ENCODE measurements at regions not wholly inside any gene's neighbourhood (a gene's known extent, or its start where the extent isn't known, plus 50 kb on each side); places are given as distances from the start of the nearest gene placed in this dataset.

DNA sequence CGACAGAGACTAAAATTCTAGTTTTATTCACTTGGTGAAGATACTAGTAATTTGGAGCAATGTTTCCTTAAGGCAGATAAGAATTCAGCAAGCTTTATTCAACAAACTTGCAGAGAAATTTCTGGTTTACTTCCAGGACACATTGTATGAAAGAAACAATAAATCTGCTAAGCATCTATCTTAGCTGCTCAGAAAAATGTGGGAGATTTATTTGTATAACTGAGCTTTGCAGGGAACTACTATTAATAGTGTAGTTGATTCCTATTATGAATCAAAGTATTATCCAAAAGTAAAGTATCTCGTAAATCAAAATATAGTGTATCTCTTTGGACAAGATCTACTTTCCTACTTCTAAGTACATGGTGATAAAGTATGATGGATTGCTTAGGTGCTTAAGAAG lies 239.4 kb upstream of the TMTC1 start:
- ATAC-seq (no peak), DNase-seq (no peak)
- no peaks in the 10 kb centered on the region for H3K36me3 ChIP-seq
- H3K4me3 ChIP-seq, result no peak overlapping the region
- no peaks in the 10 kb centered on the region for H3K9me3 ChIP-seq
- intact Hi-C loops (cut with DNase I), result no loop called here
- TF ChIP-seq, protein P1, sequence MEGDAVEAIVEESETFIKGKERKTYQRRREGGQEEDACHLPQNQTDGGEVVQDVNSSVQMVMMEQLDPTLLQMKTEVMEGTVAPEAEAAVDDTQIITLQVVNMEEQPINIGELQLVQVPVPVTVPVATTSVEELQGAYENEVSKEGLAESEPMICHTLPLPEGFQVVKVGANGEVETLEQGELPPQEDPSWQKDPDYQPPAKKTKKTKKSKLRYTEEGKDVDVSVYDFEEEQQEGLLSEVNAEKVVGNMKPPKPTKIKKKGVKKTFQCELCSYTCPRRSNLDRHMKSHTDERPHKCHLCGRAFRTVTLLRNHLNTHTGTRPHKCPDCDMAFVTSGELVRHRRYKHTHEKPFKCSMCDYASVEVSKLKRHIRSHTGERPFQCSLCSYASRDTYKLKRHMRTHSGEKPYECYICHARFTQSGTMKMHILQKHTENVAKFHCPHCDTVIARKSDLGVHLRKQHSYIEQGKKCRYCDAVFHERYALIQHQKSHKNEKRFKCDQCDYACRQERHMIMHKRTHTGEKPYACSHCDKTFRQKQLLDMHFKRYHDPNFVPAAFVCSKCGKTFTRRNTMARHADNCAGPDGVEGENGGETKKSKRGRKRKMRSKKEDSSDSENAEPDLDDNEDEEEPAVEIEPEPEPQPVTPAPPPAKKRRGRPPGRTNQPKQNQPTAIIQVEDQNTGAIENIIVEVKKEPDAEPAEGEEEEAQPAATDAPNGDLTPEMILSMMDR (IDR thresholded peaks at IDR 0.05), result no peak
- no peaks in the 10 kb centered on the region for H3K4me1 ChIP-seq
- H3K27me3 ChIP-seq (ENCODE audit: low read depth), result no peaks in the 10 kb centered on the region
- H3K27ac ChIP-seq, result no peak overlapping the region

DNA sequence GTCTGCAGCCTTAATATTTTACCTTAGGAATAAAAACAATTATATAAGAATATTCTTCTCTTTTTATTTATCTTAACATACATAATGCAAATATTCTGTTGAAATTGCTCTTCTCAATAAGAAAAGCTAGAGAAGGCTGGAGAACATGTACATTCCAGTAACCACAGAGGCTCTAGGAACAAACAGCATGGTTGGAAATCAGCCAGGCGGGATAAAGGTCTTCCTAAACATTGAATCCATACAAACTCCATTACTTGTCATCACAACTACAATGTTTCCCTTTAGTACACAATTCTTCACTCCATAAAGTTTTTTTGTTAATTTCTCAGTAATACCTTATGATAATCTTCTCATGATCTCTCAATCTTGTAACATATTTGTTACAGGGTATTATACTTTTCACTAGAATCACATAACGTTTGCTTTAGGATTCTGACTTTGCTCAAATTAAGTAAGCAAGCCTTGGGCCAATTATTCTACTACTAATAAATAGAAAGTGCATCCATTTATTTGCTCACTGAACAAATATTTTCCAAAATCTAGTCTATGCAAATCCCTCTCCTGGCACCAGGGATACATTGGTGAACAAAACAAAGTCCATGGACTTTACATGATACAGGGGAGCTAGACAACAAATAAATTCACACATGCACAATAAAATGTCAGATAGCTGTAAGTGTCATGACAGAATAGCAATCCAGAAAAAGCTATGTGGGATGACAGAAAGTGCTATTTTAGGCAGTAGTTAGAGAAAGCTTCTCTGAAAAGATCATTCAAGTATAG lies 237.5 kb upstream of the TMTC1 start:
- Histone ChIP-seq H3K27me3 (ENCODE audit: low read depth) (no peaks in the 10 kb centered on the region), H3K4me1 (no peaks in the 10 kb centered on the region), H3K36me3 (no peaks in the 10 kb centered on the region), H3K9me3 (no peaks in the 10 kb centered on the region), H3K27ac (no peak overlapping the region), H3K4me3 (no peak overlapping the region)
- intact Hi-C loops (cut with DNase I), result no loop called here
- TF ChIP-seq, protein P1 (IDR thresholded peaks at IDR 0.05), result no peak
- ATAC-seq (no peak), DNase-seq (no peak)

DNA sequence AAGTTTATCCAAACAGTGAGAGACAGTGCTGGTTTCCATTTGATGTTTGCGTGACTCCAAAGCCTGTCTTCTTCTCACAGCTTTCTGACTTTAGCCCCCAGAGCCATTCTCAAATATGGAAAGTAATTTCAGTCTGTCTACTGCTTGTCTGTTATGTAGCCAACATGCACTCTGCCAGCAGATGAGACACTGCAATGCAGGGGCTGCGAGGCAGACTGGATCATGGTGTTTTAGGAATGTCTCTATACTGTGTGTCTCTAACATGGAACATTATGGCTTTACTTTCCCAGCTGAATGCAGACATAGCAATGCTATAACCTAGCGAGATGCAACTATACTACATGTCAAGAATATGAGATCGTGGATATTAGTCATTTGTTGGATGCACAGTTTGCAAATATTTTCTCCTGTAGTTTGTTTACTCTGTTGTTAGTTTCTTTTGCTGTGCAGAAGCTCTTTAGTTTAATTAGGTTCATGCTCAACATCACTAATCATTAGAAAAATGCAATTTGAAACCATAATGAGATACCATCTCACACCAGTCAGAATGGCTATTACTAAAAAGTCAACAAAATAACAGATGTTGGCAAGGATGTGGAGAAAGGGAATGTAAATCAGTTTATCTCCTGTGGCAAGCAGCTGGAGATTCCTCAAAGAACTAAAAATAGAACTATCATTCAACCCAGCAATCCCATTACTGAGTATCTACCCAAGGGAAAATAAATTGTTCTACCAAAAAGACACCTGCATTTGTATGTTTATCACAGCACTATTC lies 235.8 kb upstream of the TMTC1 start:
- DNase-seq, result no peak
- no peaks in the 10 kb centered on the region for H3K36me3 ChIP-seq
- H3K27ac ChIP-seq, result no peak overlapping the region
- no peak for ATAC-seq
- H3K9me3 ChIP-seq, result no peaks in the 10 kb centered on the region
- TF ChIP-seq, protein P1 (IDR thresholded peaks at IDR 0.05), result no peak
- intact Hi-C loops (cut with DNase I), result no loop called here
- H3K4me3 ChIP-seq, result no peak overlapping the region
- no peaks in the 10 kb centered on the region for H3K27me3 ChIP-seq (ENCODE audit: low read depth)
- H3K4me1 ChIP-seq, result no peaks in the 10 kb centered on the region

DNA sequence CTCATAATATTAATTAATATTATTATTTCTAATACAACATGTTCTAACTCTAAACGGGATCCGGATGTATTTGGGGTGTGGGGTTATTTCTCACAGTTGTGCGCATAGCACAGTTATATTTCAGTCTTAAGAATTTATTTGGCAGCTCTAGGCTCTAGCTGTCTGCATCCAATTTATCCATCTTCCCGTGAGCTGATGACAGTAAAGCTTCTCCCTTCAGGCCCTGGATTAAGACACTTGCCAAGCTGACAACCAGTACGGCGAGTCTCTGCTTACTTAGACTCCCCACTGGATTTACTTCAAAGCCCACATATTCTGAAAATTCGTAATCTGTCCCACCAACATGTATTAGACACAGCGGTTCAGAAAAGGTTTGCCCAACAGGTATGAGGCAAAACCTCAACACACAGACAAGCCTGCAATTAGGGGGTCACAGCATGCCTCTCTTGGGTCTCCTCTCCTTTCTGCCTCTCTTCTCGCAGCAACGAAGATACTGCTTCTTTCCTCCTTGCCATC lies 232.9 kb upstream of the TMTC1 start:
- Histone ChIP-seq H3K27ac (no peak overlapping the region), H3K9me3 (no peaks in the 10 kb centered on the region)
- intact Hi-C loops (cut with DNase I), result no loop called here

DNA sequence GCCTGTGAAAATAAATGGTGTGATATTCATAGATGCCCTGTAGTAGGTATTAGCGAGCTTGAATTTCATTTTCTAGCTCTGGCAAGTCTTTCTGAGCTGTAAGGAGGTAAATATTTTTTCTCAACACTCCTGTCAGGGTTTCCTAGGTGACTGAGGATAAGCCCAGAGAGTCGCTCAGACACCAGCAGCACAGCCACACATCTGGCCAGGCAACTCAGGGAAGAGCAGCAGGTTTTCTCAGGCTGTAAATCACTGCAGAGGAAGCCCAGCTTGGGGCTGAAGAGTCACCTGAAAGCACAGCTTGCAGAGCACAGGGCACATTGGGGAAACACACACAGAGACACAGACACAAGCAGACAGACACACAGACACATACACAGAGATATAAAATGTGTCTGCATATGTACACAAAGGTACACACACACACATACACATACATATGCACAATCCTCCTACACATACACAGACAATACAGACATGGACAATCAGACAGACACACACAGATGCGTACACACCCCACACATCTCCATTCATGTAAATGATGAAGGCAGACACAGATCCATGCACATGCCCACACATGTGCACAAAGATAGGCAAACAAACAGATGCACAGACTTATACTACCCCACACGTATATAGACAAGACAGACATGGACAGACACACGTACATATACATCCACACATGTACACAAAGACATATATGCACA lies 232.0 kb upstream of the TMTC1 start:
- intact Hi-C loops (cut with DNase I), result no loop called here
- no peak overlapping the region for H3K4me3 ChIP-seq
- H3K36me3 ChIP-seq, result no peaks in the 10 kb centered on the region
- no peaks in the 10 kb centered on the region for H3K27me3 ChIP-seq (ENCODE audit: low read depth)
- ATAC-seq, result no peak
- no peaks in the 10 kb centered on the region for H3K4me1 ChIP-seq
- TF ChIP-seq, protein P1 (IDR thresholded peaks at IDR 0.05), result no peak
- DNase-seq, result no peak
- no peak overlapping the region for H3K27ac ChIP-seq
- H3K9me3 ChIP-seq, result no peaks in the 10 kb centered on the region

More for the DNA sequence above, 232.9 kb upstream of the TMTC1 start:
- Histone ChIP-seq H3K27me3 (ENCODE audit: low read depth) (no peaks in the 10 kb centered on the region), H3K4me1 (no peaks in the 10 kb centered on the region), H3K4me3 (no peak overlapping the region), H3K36me3 (no peaks in the 10 kb centered on the region)
- DNase-seq (no peak), ATAC-seq (no peak)
- TF ChIP-seq, protein P1 (IDR thresholded peaks at IDR 0.05), result no peak

Data from lower lobe of right lung (tissue), 2 donors.